ENCODE measurements at regions not wholly inside any gene's neighbourhood (a gene's known extent, or its start where the extent isn't known, plus 50 kb on each side); places are given as distances from the start of the nearest gene placed in this dataset.

GRCh38 chr11:13227676-13228255 lies 49.8 kb upstream of the BMAL1 start:
- CTCF ChIA-PET, result interaction anchor here (0.6 kb wide), 1 partner anchor 12 kb away, joined by 3 read pairs; no protein-coding TSS in a partner anchor
- H3K4me2 ChIP-seq (ENCODE audit: low read length), result no peak overlapping the region

More at GRCh38 chr11:13227676-13228255, 49.8 kb upstream of the BMAL1 start:
- DNase-seq (no peak), ATAC-seq (no peak)
- Histone ChIP-seq H3K9me3 (ENCODE audit: low read length) (no peaks in the 10 kb centered on the region), H3K9me2 (replicated peaks; ENCODE audit: low read length) (no peaks in the 10 kb centered on the region), H3K4me3 (ENCODE audit: low read length) (no peak overlapping the region), H3K79me2 (ENCODE audit: low read length) (no peaks in the 10 kb centered on the region), H4K20me1 (ENCODE audit: low read length) (no peaks in the 10 kb centered on the region), H3K4me1 (ENCODE audit: insufficient read depth, low read length) (peaks cover 13% of the 10 kb centered on the region), H3K27ac (ENCODE audit: low read length) (no peak overlapping the region), H3F3A (ENCODE audit: low read length, unreplicated experiment) (no peaks in the 10 kb centered on the region), H2AFZ (ENCODE audit: low read length) (no peak overlapping the region), H3K27me3 (ENCODE audit: low read length) (no peaks in the 10 kb centered on the region), H3K36me3 (ENCODE audit: low read depth, low read length) (no peaks in the 10 kb centered on the region), H3K9ac (ENCODE audit: low read length) (no peak overlapping the region)
- no TSS peak for BruUV-seq (replicated peaks)
- POLR2A ChIA-PET (ENCODE audit: unreplicated experiment), result no interaction called here
- TF ChIP-seq CTCF (conservative IDR thresholded peaks at IDR 0.05; ENCODE audit: low read depth, low read length) (no peak), EZH2phosphoT487 (IDR thresholded peaks at IDR 0.05; ENCODE audit: borderline replicate concordance, low read length) (no peak), EZH2 (IDR thresholded peaks at IDR 0.05; ENCODE audit: low read length, unreplicated experiment) (no peak)
- intact Hi-C loops (cut with micrococcal nuclease), result no loop called here

Measured in PC-3 (cell line).